ENCODE measurements at regions not wholly inside any gene's neighbourhood (a gene's known extent, or its start where the extent isn't known, plus 50 kb on each side); places are given as distances from the start of the nearest gene placed in this dataset.

DNA sequence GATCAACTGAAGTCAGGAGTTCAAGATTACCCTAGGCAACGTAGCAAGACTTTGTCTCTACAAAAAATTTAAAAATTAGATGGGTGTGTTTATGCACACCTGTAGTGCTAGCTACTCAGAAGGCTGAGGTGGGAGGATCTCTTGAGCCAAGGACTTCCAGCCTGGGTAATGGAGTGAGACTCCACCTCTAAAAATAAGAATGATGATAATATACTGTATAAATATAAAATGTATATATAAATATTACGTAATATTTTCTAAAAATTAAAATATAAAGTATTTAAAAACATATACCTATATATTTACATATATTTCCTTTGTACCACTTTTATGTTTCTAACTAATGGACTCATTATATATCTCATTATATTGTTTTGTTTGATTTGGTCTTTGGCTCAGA, 409.5 kb upstream of the REG3G start:
- no peak for DNase-seq

DNA sequence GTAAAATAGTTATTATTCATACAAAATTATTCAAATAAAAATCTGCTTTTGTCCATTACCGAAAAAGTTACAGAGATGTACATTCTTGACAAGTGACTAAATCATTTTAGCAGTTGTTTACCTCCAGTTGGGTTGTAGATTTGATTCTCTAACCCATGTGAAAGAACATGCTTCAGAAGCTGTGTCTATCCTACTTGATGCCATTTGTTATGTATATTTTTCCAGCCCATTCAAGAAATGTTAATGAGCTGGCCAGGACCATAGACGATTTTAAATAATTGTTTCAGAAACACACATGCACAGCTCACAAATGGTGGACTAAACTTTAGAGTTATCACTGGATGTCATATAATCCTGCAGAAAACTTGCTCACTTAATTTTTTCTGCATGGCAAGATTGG, 391.1 kb upstream of the REG3G start:
- DNase-seq = no peak

DNA sequence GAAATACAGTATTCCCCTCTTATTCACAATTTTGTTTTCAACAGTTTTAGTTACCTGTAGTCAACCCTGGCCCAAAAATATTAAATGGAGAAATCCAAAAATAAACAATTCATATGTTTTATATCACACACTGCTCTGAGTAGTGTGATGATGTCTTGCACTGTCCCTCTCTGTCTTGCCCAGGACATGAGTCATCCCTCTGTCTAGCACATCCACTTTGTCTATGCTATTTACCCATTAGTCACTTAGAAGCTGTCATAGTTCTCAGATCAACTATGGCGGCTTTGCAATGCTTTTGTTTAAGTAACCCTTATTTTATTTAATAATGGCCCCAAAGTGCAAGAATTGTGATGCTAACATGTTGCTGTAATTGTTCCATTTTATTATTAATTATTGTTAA, 380.6 kb upstream of the REG3G start:
- no peak for DNase-seq

DNA sequence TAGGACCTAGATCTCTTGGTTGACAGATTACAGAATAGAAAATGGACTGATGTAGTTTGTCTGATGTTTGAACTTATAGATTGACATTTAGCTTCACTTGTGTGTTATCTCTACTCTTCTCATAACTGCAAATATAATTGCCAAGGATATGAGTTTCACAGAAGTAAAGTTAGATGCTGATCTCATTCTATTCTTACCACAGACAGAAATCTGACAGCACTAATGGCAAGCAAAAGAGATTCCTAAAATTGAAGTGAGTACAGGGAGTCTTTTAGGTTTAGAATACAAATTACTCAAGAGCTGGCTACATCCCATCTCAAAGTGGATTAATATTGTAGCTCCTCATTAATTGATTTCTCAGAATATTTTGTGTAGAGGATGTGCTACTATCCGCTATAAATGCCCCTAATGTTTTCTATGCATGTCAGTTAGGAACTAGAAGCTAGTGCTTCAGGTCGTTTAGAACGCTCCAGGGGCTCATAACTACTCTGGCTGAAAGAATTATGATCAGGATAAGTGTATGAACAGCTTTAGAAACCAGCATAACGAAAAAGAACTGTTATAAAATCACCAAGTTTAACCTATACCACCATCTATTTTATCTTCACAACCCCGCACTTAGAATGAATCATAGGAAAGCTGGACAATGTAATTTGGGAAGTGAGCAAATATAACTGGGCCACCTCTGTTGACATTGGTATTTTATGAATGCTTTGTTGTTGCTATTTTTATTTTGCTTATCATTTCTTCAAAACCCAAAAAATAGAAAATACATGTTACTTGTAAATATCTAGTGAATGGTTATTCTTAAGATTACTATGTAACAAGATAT, 378.8 kb upstream of the REG3G start:
- no peak for DNase-seq

DNA sequence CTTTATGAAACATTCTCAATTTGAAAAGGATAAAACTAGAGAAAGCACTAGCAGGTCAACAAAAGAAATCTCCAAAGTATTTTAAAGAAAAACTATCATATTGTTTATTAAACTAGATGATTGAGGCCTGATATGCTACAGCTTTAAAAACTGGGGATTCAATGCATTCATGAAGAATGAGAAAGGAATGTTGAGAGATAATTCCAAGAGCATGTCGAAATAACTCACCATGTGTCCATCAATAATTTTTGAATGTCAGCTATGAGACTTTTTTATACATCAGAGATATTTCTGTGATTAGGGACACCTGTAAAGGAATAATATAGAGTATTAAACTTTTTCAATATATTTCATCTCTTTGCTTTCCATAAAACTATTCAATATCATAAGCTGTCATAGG, 376.9 kb upstream of the REG3G start:
- no peak for DNase-seq

DNA sequence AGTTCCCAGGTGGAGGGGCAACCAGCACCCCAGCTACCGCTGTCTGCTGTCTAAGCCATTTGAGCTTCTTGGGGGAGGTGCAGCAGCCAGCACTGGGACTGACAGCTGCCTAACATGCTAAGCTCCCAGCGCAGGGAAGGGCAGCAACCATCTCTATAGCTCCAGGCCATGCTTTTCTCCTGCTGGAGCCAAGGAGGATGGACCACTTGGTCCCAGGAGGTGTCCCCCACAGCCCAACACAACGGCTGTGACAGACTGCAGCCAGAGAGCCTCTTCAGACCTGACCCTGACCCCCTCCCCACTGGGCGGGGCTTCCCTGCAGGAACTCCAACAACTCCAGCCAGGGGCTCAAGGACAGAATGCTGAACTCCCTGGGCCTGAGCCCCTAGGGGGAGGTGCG, 370.6 kb upstream of the REG3G start:
- DNase-seq = no peak

DNA sequence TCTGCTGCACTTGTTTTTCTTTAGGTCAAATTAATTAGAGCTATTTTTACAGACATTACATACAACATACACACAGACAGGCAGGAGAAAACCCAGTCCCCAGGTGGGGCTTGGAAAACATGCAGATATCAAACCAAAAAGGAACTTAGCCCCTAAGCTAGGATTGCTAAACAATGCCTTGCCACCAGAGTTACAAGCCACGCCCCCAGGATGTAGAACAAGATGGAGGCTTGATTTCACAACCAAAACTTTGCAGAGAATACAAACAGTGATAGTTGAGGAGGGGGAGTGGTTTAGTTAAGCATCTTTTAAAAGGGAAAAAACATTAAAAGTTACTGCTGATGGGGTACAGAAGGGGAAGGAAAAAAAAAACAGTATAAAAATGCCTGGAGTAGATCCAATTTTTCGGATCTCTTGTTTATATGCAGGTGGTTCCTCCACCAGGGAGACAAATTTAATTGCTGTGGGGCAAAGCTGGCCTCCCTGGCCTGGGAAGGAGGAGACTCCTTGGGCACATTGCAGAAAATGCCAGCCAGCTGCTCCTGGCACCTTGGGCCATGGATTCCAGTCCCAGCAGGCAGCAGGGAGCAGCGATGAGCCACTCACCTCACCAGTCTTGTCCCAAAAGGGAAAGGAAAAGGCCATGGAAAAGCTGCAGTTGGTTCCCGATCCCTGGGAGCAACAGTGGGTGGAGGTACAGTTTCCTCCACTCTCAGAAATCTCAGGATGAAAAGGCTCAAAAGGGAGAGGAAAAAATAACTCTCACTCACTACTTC, 348.4 kb upstream of the REG3G start:
- no peak for DNase-seq

DNA sequence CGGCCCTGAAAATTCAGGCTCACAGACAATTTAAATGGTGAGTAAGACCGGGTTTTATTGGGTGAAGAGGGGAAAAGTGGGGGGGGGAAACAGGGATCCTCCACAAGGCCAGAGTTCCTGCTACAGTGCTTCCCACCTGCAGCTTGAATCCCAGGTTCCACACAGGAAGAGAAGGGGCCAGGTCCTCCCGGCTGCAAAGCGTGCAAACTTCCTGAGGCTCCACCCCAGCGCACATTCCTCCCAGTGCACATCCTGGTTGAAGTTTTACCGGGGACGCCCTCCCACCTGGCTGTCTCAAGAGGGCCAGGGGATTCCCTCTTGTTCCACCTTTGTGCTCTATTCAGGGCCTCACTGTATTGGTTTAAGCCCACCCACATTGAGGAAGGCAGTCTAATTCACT, 347.7 kb upstream of the REG3G start:
- DNase-seq = no peak

DNA sequence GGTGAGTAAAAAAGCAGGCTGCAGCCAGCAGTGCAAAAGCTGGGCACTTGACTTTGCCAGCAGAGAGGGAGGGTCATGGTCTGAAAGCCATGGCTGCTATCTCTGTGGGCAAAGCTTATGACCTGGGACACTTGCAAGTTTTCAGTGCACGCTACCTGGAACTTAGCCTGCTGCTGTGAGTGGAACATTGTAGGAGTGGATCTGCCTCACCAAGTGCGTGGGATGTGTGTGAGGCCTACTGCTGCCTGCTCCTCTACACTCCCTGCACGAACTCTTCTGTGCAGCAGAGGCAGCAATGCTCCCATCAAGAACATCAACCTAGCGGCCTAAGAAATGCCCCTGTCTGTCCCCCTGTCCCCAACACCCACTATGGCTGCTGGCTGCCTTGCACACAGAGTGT, 344.1 kb upstream of the REG3G start:
- no peak for DNase-seq

DNA sequence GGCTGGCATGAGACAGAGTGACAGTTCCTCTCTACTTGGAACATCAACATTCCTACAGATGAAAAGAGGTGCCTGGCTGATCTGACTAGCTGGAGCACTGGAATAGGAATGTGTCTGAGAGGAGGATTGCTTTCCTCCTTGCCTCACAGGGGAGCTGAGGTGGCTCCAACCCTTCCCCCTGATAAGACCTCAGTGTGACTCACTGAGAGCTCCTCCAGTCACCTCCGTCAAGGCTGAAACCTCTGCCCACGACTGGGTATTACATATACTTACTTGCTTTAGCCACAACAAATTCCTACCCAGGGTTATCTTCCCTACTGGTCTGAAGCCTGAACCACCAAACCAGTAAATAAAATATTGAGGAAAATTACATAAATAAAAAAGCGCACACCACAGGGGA, 342.7 kb upstream of the REG3G start:
- DNase-seq = no peak

DNA sequence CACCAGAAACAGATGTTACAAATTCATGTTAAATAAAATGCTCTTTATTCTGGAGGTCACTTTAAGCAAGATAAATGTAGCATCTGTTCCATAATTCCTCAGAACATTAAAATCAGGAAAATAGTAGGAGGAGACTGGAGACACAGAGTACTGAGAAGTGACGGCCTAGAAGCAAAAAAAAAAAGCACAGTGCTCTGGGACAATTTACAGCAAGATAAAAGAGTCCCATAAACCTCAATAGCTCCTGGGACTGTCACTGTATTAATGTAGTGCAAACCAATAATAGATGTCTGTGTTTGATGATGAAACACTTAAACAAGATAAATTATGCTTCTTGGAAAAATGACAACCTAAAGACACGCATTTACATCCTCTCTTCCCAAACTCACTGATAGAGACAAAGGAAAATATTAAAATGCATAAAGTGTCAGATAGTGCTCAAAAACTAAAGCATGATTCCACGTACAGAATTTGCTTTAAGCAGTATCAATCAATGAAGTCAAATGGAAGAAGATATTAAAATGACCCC, 338.8 kb upstream of the REG3G start:
- no peak for DNase-seq

DNA sequence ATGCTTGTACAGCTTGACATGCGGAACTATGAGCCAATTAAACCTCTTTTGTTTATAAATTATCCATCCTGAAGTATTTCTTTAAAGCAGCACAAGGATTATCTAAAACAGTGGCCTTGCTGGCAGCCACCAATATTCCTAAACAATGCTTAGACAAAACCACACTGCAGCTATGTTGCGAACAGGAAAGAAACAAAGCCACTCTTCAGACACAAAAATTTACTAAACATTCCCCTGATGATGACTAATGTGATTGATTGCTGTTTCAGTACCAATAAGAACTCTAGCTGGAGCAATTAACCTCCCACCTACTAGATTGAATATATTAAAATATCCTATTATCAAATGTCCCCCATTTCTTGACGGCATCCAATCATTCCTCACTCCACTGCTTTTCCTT, 325.8 kb upstream of the REG3G start:
- no peak for DNase-seq

DNA sequence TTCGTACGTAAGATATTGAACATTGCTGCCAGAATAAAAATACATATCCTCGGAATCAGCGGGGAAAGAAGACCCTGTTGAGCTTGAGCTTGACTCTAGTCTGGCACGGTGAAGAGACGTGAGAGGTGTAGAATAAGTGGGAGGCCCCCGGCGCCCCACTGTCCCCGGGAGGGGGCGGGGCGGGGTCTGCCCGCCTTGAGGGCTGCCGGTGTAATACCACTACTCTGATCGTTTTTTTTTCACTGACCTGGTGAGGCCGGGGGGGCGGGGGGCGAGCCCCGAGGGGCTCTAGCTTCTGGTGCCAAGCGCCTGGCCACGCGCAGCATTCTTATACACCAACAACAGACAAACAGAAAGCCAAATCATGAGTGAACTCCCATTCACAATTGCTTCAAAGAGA, 324.0 kb upstream of the REG3G start:
- DNase-seq = no peak

DNA sequence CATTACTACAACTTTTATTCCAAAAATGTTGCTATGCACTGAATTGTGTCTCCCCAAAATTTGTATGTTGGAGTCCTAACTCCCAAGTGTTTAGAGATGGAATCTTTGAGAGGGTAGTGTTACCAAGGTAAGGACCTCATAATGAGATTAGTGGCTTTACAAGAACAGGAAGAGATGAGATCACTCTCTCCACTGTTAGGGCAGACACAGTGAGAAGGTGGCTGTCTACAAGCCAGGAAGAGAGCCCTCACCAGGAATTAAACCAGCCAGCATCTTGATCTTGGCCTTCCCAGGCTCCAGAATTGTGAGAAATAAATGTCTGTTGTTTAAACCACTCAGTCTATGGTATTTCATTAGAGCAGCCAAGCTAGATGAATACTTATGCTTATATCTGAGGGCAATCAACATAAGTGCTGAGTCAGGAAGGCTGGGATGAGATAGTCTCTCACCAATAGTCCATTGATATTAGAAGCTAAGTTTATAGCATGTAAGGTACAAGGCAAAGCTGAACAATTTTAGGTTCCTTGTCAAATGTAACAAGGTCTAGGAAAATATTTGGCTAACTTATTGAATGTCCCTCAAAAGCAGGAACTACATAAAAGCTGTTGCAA, 317.6 kb upstream of the REG3G start:
- DNase-seq = no peak

DNA sequence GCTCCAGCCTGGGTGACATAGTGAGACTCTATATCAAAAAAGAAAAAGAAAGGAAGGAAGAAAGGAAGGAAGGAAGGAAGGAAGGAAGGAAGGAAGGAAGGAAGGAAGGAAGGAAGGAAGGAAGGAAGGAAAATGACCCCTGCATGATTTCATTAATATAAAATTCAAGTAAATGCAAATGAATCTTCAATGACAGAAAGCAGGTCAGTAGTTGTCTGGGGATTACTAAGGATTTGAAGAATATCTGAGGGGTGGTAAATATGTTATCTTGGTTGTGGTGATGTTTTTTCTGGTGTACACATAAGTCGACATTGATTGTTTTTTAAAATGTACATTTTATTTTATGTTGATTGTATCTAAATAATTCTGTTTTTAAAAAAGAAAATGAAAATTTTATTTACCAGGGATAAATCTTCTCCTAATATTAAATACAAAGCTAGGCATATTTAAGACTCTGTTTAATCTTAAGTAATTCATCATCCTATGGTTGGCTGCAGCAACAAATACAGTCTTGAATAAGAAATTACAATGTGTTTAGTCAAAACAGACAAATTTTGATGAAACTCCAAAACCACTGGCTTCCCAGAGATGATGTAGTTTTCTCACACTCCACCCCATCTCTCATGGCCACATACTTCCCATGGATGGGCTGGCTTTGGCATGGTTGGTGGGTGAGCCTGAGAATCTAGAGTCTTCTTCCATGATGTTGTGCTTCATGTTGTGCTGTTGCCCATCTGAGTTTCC, 314.7 kb upstream of the REG3G start:
- no peak for DNase-seq

DNA sequence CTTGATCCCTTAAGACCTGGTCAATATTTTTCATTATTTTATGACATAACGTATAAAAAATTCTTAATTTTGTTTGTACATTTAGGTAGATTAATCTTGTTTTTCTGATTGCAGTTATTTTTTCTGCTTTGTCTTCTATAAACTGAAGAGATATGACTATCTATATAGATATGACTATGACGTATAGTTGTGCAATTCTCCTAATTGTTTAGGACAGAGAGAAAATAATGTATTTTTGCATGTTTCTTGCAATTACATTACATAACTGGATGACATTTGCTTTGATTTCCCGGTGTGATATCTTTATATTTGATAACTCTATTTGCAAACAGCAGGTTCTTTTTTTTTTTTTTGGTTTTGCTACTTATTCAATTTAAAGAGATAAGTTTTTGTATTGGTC, 310.2 kb upstream of the REG3G start:
- no peak for DNase-seq

DNA sequence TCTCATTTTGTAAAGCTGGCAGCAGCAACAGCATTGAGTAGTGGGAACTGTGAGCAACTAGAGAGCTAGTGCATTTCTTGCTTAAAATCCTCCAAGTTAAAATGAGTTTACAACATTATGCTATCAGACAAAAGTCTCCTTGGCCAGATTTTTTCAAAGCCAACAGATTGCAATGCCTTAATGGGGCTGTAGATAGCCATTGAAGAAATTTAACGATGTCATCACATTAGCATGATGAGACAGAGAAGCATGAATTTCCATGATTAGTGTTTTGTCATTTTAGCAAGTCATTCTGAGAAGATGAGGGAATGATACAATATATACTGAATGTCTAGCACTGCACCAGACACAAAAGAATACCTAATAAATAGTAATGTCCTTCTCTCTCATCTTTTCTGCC, 307.5 kb upstream of the REG3G start:
- DNase-seq = no peak

DNA sequence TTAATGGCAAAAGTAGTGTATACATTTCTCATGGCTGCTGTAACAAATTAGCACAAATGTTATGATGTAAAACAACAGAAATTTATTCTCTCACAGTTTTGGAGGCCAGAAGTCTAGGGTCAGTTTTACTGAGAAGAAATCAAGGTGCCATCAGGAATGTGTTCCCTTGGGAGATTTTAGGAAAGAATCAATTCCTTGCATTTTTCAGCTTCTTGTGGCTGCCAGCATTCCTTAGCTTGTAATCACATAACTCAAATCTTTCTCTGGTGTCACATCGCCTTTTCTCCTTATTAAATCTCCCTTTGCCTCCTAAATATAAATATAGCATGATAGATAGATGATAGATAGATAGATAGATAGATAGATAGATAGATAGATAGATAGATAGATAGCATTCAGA, 307.0 kb upstream of the REG3G start:
- DNase-seq = no peak

DNA sequence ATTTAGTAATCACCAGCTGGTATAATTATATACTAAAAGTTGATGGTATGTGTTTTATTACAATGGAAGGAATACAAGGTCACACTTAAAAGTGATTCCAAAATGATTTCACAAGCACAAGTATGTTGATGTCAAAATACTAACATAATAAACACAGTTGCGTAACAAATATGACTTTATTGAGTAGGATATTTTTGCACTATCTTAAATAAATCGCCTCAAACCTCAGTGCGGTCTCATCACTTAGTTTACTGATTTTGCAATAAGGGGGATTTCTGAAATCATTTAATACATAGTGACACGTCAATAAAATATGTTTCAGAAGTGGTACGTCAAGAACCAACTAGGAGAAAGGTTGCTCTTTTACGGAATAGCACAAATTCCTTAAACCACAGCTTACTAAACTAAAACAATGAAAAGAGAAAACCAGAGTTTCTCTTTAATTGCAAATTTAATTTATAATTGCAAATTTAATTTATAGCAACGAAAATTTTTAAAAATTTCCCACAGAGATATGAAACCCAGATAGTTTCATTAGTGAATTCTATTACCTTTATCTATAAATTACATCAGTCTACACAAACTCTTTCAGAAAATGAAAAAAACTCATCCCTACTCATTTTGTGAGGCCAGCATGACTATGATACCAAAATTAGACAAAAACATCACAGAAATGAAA, 304.0 kb upstream of the REG3G start:
- DNase-seq = no peak

DNA sequence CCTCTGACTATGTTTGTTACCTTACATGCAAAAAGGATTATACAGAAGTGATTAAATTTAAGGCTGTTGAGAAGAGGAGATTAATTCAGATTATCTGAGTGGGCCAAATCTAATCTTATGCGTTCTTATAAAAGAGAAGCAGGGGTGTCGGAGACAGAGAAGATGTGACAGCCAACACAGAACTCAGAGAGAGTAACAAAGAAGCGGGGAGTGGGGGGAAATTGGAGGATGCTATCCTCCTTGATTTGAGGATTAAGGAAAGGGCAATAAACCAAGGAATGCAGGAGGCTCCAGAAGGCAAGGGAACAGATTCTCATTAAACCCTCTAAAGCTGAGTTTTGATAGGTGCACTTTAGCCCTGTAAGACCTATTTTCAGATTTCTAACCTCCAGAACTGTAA, 291.3 kb upstream of the REG3G start:
- DNase-seq = no peak

DNA sequence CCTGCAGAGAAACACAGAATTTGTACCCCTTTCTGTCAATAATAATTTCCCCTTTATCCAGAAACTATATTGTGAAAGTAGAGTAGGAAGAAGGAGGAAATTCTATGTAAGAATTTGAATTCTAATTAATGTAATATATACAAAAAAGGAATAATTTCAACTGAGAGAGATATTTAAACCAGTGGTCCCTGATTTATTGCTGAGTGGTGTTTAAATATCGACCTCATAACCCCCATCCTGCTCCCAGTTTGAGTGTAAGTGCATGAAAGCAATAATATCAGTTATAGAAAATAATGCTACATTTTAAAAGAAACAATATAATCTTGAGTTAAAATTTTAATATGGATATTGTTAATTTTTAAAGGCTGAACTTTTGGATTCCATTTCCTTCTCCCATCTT, 286.2 kb upstream of the REG3G start:
- no peak for DNase-seq

DNA sequence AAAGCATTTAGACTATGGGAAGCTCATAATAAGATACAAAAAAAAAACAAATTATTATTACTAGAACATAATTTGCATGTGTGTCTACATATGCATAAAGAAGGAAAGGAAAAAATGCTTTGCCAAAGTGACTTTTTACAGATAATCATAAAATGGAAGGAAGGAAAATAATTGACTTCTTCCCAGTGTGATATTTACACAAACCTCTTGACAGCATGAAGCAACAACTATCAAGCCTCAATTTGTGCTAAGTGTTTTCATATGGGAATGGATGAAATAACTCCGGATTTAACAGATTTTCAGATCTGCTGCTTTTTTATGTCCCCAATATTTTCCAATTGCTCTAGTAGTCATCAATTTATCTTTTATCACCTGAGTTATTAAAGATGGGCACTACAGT, 275.9 kb upstream of the REG3G start:
- no peak for DNase-seq

DNA sequence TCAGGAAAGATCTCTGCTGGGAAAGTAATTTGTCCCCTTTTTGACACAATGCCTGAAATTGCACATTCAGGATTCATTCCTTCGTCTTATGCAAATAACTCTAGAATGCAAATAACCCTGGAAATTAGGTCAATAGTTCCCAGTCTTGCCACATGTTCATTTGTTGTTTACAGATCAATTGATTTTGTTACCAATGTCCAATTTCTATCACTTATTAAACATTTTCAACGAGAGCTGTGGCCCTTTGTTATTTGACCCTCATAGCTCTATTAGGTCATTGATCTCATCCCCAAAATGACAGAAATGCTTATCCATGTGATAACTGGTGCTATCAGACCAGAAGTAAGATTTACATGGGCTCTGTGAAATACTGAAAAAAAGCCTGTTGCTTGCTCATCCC, 275.3 kb upstream of the REG3G start:
- DNase-seq = no peak

Data from NCI-H1694 (cell line).